ELF-1 (cell line): ENCODE measurements at regions not wholly inside any gene's neighbourhood (a gene's known extent, or its start where the extent isn't known, plus 50 kb on each side); places are given as distances from the start of the nearest gene placed in this dataset.

Experiments used
- DNase-seq: peaks from one replicate; pipeline ENCODE4 v3.0.0-alpha.2; 2016; ENCODE audit warnings: low read depth, low spot score

GRCh38 chr5:96072791-96073165, 111.1 kb upstream of the ELL2 start:
- DNase-seq = no peak

- DNase-seq = no peak
Observed at GRCh38 chr5:96072138-96072790, 110.6 kb upstream of the ELL2 start.

- DNase-seq = no peak
Observed at GRCh38 chr5:96070622-96071225, 109.1 kb upstream of the ELL2 start.

- peak; percentile 34 for DNase-seq
Observed at GRCh38 chr5:96067894-96068614, 106.4 kb upstream of the ELL2 start.

GRCh38 chr5:96067251-96067650, 105.6 kb upstream of the ELL2 start:
- DNase-seq = no peak

- DNase-seq = no peak
Observed at GRCh38 chr5:96066386-96066719, 104.7 kb upstream of the ELL2 start.

GRCh38 chr5:96065685-96066385, 104.2 kb upstream of the ELL2 start:
- peak; percentile 29 for DNase-seq

- no peak for DNase-seq
Observed at GRCh38 chr5:96064877-96065276, 103.2 kb upstream of the ELL2 start.

GRCh38 chr5:96062836-96063235, 101.2 kb upstream of the ELL2 start:
- no peak for DNase-seq

GRCh38 chr5:96058084-96058483, 96.4 kb upstream of the ELL2 start:
- no peak for DNase-seq

GRCh38 chr5:96054311-96055030, 92.8 kb upstream of the ELL2 start:
- DNase-seq = no peak

GRCh38 chr5:96053063-96053735, 91.5 kb upstream of the ELL2 start:
- DNase-seq = no peak

- DNase-seq = no peak
Observed at GRCh38 chr5:96052374-96052773, 90.7 kb upstream of the ELL2 start.

GRCh38 chr5:96051401-96051830, 89.8 kb upstream of the ELL2 start:
- no peak for DNase-seq

GRCh38 chr5:96050273-96050880, 88.7 kb upstream of the ELL2 start:
- no peak for DNase-seq

GRCh38 chr5:96049398-96050272, 88.0 kb upstream of the ELL2 start:
- DNase-seq = no peak

- peak; percentile 34 for DNase-seq
Observed at GRCh38 chr5:96048763-96049162, 87.1 kb upstream of the ELL2 start.

GRCh38 chr5:96045888-96046287, 84.2 kb upstream of the ELL2 start:
- DNase-seq = no peak

- no peak for DNase-seq
Observed at GRCh38 chr5:96043446-96043845, 81.8 kb upstream of the ELL2 start.

- DNase-seq = no peak
Observed at GRCh38 chr5:96037128-96037527, 75.5 kb upstream of the ELL2 start.
